A673 (cell line): ENCODE measurements at regions not wholly inside any gene's neighbourhood (a gene's known extent, or its start where the extent isn't known, plus 50 kb on each side); places are given as distances from the start of the nearest gene placed in this dataset.

ENCODE experiments used
- BruUV-seq: library from RNA; stranded (reverse); fragments of 400-500 nt; replicated peaks from 2 replicates; lab custom pipeline; 2021; lab: Mats Ljungman, UMichigan
- CTCF ChIA-PET: fragments of 300-600 bp; sonication (Branson Sonifier 250); formaldehyde crosslinking; loops from one replicate; lab custom pipeline; 2022; ENCODE audit warnings: antibody characterized with exemption; lab: Charles Lee
- POLR2A ChIA-PET: fragments of 300-600 bp; sonication (Branson Sonifier 250); formaldehyde crosslinking; loops from one replicate; lab custom pipeline; 2022; ENCODE audit warnings: antibody characterized with exemption; ENCODE audit not compliant: low non-redundant PET; lab: Charles Lee
- DNase-seq: peaks from one replicate; pipeline ENCODE4 v3.0.0-alpha.2; 2015; ENCODE audit warnings: low spot score
- H3K27ac ChIP-seq: fragments of 200-600 bp; sonication (generic); 2 replicates; pipeline ENCODE4 v1.5.1; 2016; ENCODE audit warnings: mixed run types, low read depth, mild to moderate bottlenecking, mixed read lengths, antibody characterized with exemption, low read length; ENCODE audit not compliant: poor library complexity, severe bottlenecking
- H3K27me3 ChIP-seq: fragments of 200-600 bp; sonication (generic); replicated peaks from 2 replicates; pipeline ENCODE4 v1.6.1; 2017; ENCODE audit warnings: mixed run types, low read depth, mild to moderate bottlenecking, mixed read lengths, antibody characterized with exemption, low read length; ENCODE audit not compliant: insufficient read depth, poor library complexity
- H3K36me3 ChIP-seq: fragments of 200-600 bp; sonication (generic); 2 replicates; pipeline ENCODE4 v1.6.1; 2016; ENCODE audit warnings: mixed run types, mild to moderate bottlenecking, mixed read lengths, antibody characterized with exemption, low read length; ENCODE audit not compliant: insufficient read depth, poor library complexity, severe bottlenecking
- H3K4me1 ChIP-seq: fragments of 200-600 bp; sonication (generic); 2 replicates; pipeline ENCODE4 v1.6.1; 2017; ENCODE audit warnings: mixed run types, mild to moderate bottlenecking, mixed read lengths, antibody characterized with exemption, low read length; ENCODE audit not compliant: insufficient read depth, poor library complexity, severe bottlenecking
- H3K4me3 ChIP-seq: fragments of 200-600 bp; sonication (generic); 2 replicates; pipeline ENCODE4 v1.5.1; 2016; ENCODE audit warnings: low read depth, mixed run types, mild to moderate bottlenecking, mixed read lengths, low read length; ENCODE audit not compliant: poor library complexity, severe bottlenecking
- H3K9me3 ChIP-seq: fragments of 200-600 bp; sonication (generic); 2 replicates; pipeline ENCODE4 v1.6.1; 2016; ENCODE audit warnings: mixed run types, low read depth, mild to moderate bottlenecking, mixed read lengths, antibody characterized with exemption, low read length; ENCODE audit not compliant: poor library complexity, severe bottlenecking
- CTCF ChIP-seq: fragments of 300-800, 200-600 bp; sonication (generic); conservative IDR thresholded peaks from 2 replicates; pipeline ENCODE4 v1.5.1; 2017; ENCODE audit warnings: low read depth, mild to moderate bottlenecking, antibody characterized with exemption, low read length, moderate library complexity, mixed read lengths
- EZH2 ChIP-seq: fragments of 200-600 bp; sonication (generic); IDR thresholded peaks from 2 replicates; pipeline ENCODE4 v1.6.1; 2017; ENCODE audit warnings: borderline replicate concordance, low read depth, mild to moderate bottlenecking, mixed read lengths, antibody characterized with exemption, low read length; ENCODE audit not compliant: poor library complexity, severe bottlenecking
- intact Hi-C: fragments of 100-400 bp; cut with micrococcal nuclease; formaldehyde crosslinking; loops from one replicate; pipeline ENCODE4 v1.10.0; 2022; ENCODE audit not compliant: unreplicated experiment

- Histone ChIP-seq H3K9me3 (no peaks in the 10 kb centered on the region), H3K27ac (no peak overlapping the region), H3K4me3 (no peak overlapping the region), H3K4me1 (peaks cover 10% of the 10 kb centered on the region), H3K36me3 (no peaks in the 10 kb centered on the region), H3K27me3 (no peaks in the 10 kb centered on the region)
- ChIA-PET POLR2A (no interaction called here), CTCF (no interaction called here)
- intact Hi-C loops = no loop called here
- TF ChIP-seq CTCF = no peak
- no peak for TF ChIP-seq EZH2
- no peak for DNase-seq
- no TSS peak for BruUV-seq
These were observed 269.9 kb downstream of the MEIS1 start for GRCh38 chr2:66704786-66705185.

DNA sequence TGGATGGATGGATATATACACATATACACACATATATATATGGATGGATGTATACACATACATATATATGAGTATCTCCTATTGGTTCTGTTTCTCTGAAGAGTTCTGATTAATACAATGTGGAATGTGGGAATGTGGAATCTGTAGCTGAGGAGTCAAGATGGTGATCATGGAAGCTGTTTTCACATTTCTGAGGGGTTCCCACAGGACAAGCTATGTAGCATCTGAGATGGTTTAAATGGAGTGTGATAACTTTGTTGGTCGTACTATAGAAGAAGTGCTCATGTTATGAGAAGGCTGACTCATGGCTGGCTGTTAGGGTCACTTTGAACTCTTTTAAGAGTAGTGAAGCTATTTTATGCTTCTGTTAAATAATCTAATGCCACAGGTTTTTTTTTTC, 279.7 kb downstream of the MEIS1 start:
- ChIA-PET POLR2A (no interaction called here), CTCF (no interaction called here)
- Histone ChIP-seq H3K4me3 (no peak overlapping the region), H3K27me3 (no peaks in the 10 kb centered on the region), H3K4me1 (no peaks in the 10 kb centered on the region), H3K9me3 (no peaks in the 10 kb centered on the region), H3K27ac (no peak overlapping the region), H3K36me3 (no peaks in the 10 kb centered on the region)
- no peak for DNase-seq
- BruUV-seq = no TSS peak
- no peak for TF ChIP-seq EZH2
- no peak for TF ChIP-seq CTCF
- intact Hi-C loops = no loop called here

DNA sequence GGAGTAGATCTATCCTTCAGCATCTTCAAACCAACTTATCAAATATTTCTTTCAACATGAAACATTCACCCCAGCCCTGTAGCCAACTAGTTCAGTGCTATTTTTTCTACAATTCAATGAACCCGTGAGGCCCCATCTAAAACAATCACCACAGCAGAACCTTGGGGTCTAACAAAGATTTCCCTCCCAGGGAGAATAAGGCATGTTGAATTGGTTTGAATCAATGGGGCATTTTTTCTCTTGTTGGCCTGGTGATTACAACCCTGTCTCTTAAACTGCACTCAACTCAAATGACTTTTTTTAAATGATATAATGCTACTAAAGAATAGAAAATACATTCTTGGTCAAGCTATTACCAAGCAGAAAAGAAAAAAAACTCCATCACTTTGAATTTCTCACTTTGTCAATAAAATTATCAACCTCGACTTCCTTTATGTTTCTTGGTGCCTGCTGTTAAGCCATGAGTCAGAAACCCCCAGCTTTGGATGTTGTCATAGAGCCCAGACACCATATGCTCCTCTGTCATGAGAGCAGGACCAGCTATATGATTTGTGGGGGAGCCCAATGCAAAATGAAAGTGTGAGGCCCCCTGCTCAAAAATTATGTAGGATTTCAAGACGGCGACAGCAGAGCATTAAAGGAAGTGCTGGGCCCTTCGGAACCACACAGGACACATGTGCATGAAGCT, 282.4 kb downstream of the MEIS1 start:
- Histone ChIP-seq H3K4me1 (no peaks in the 10 kb centered on the region), H3K27me3 (no peaks in the 10 kb centered on the region), H3K27ac (no peak overlapping the region), H3K9me3 (no peaks in the 10 kb centered on the region), H3K4me3 (no peak overlapping the region), H3K36me3 (no peaks in the 10 kb centered on the region)
- ChIA-PET CTCF (no interaction called here), POLR2A (no interaction called here)
- intact Hi-C loops = no loop called here
- BruUV-seq = no TSS peak
- peak; percentile 56 for DNase-seq
- TF ChIP-seq EZH2 (no peak), CTCF (no peak)
